GM23248 (cell line): ENCODE measurements at regions not wholly inside any gene's neighbourhood (a gene's known extent, or its start where the extent isn't known, plus 50 kb on each side); places are given as distances from the start of the nearest gene placed in this dataset.

ENCODE experiments used
- EZH2 ChIP-seq: fragments of 200-600 bp; sonication (generic); IDR thresholded peaks from 2 replicates; pipeline ENCODE4 v1.6.1; 2018; ENCODE audit warnings: antibody characterized with exemption, mild to moderate bottlenecking; ENCODE audit not compliant: insufficient read depth, poor library complexity, severe bottlenecking
- EZH2phosphoT487 ChIP-seq: fragments of 200-600 bp; sonication (generic); IDR thresholded peaks from 2 replicates; pipeline ENCODE4 v1.6.1; 2018; ENCODE audit warnings: antibody characterized with exemption, moderate library complexity, mild to moderate bottlenecking, low read depth; ENCODE audit not compliant: insufficient read depth

- no peak for TF ChIP-seq EZH2phosphoT487
- no peak for TF ChIP-seq EZH2
Measured at GRCh38 chr5:34412736-34413135, 243.4 kb upstream of the RAI14 start.
